Natural killer cell (primary cell): ENCODE measurements at regions not wholly inside any gene's neighbourhood (a gene's known extent, or its start where the extent isn't known, plus 50 kb on each side); places are given as distances from the start of the nearest gene placed in this dataset.

Experiments used
- ATAC-seq, 3 donors: fragments of 150-1000 bp in 2 of 3; fragments of 200-7000 bp in 1 of 3; cut with Tn5 transposase; 1 replicate in 1 of 3; 2 replicates in 2 of 3; pipeline ENCODE4 v1.10.0; 2021; ENCODE audit warnings: mild to moderate bottlenecking in 2 of 3, moderate library complexity in 2 of 3
- DNase-seq, 2 donors: peaks; one replicate each; pipeline versions ENCODE4 v3.0.0 to v3.0.0-alpha.2; 2013 to 2021; ENCODE audit warnings: mixed read lengths in 1 of 2
- H3K27ac ChIP-seq: one replicate; pipeline ENCODE4 v1.5.1; 2013; ENCODE audit warnings: mild to moderate bottlenecking, low read length
- H3K27me3 ChIP-seq: one replicate; pipeline ENCODE4 v1.6.1; 2013; ENCODE audit warnings: low read length; ENCODE audit not compliant: control insufficient read depth, insufficient read depth
- H3K36me3 ChIP-seq: one replicate; pipeline ENCODE4 v1.6.1; 2013; ENCODE audit warnings: low read length; ENCODE audit not compliant: control insufficient read depth, insufficient read depth
- H3K4me1 ChIP-seq: one replicate; pipeline ENCODE4 v1.6.1; 2013; ENCODE audit warnings: low read length; ENCODE audit not compliant: control insufficient read depth, insufficient read depth
- H3K4me3 ChIP-seq: one replicate; pipeline ENCODE4 v1.5.1; 2013; ENCODE audit warnings: low read length
- H3K9me3 ChIP-seq: one replicate; pipeline ENCODE4 v1.6.1; 2013; ENCODE audit warnings: low read length; ENCODE audit not compliant: control insufficient read depth, insufficient read depth
- H3K27ac Mint-ChIP-seq, 2 donors: one replicate each; pipeline ENCODE4 v1.8.0; 2022; ENCODE audit warnings: mild to moderate bottlenecking in 2 of 2, mixed read lengths in 2 of 2, moderate library complexity in 1 of 2
- H3K27me3 Mint-ChIP-seq, 2 donors: one replicate each; pipeline ENCODE4 v1.8.0; 2022; ENCODE audit warnings: low read depth in 2 of 2, mixed read lengths in 2 of 2
- H3K36me3 Mint-ChIP-seq: one replicate; pipeline ENCODE4 v1.8.0; 2022; ENCODE audit warnings: mixed read lengths
- H3K4me1 Mint-ChIP-seq, 2 donors: one replicate each; pipeline ENCODE4 v1.8.0; 2022; ENCODE audit warnings: mixed read lengths in 2 of 2
- H3K4me3 Mint-ChIP-seq: one replicate; pipeline ENCODE4 v1.8.0; 2022; ENCODE audit warnings: mild to moderate bottlenecking, moderate library complexity, mixed read lengths
- H3K9me3 Mint-ChIP-seq, 2 donors: one replicate each; pipeline ENCODE4 v1.8.0; 2022; ENCODE audit warnings: mixed read lengths in 2 of 2
- CTCF ChIP-seq: fragments of 200-600 bp; IDR thresholded peaks from one replicate; pipeline ENCODE4 v1.8.0; 2022; ENCODE audit warnings: antibody characterized with exemption
- WGBS: methylation state at CpG from one replicate; pipeline ENCODE4 v1.1.7; 2013; ENCODE audit warnings: missing lambda C conversion rate; ENCODE audit not compliant: insufficient coverage; 5-methylcytosine and 5-hydroxymethylcytosine counted together
- intact Hi-C: fragments of 100-400 bp; cut with micrococcal nuclease; formaldehyde crosslinking; loops from one replicate; pipeline ENCODE4 v1.14.2; 2022

GRCh38 chr6:164337925-164338397 is 923.4 kb downstream of the QKI start:
- Mint-ChIP-seq H3K4me3 (no peak overlapping the region), H3K27ac (no peak overlapping the region), H3K27me3 (no peaks in the 10 kb centered on the region), H3K36me3 (no peaks in the 10 kb centered on the region), H3K9me3 (peaks cover 6 to 9% of the 10 kb centered on the region in 2 donors), H3K4me1 (no peaks in the 10 kb centered on the region)
- H3K27ac ChIP-seq = no peak overlapping the region
- ATAC-seq (no peak), DNase-seq (no peak)
- TF ChIP-seq CTCF = no peak
- no peaks in the 10 kb centered on the region for H3K9me3 ChIP-seq
- no peak overlapping the region for H3K4me3 ChIP-seq
- H3K27me3 ChIP-seq = no peaks in the 10 kb centered on the region
- H3K36me3 ChIP-seq = no peaks in the 10 kb centered on the region
- WGBS = 91% methylated on average over 2 of the region's 4 CpGs
- no peaks in the 10 kb centered on the region for H3K4me1 ChIP-seq
- intact Hi-C loops = no loop called here

- 93% methylated on average over 50 of the region's 50 CpGs for WGBS
Measured at GRCh38 chr6:164337024-164337924, 922.8 kb downstream of the QKI start.

GRCh38 chr6:164336455-164336854 is 921.9 kb downstream of the QKI start:
- ATAC-seq (no peak), DNase-seq (no peak)
- intact Hi-C loops = no loop called here
- no peak overlapping the region for H3K4me3 Mint-ChIP-seq
- WGBS = 82% methylated on average over 2 of the region's 2 CpGs
- Histone ChIP-seq H3K27me3 (no peaks in the 10 kb centered on the region), H3K4me3 (no peak overlapping the region), H3K9me3 (no peaks in the 10 kb centered on the region), H3K36me3 (no peaks in the 10 kb centered on the region), H3K4me1 (no peaks in the 10 kb centered on the region), H3K27ac (no peak overlapping the region)
- no peak overlapping the region for H3K27ac Mint-ChIP-seq
- TF ChIP-seq CTCF = no peak
- H3K27me3 Mint-ChIP-seq = no peaks in the 10 kb centered on the region
- no peaks in the 10 kb centered on the region for H3K36me3 Mint-ChIP-seq
- H3K4me1 Mint-ChIP-seq = no peaks in the 10 kb centered on the region
- H3K9me3 Mint-ChIP-seq = peaks cover 3 to 6% of the 10 kb centered on the region in 2 donors

More at GRCh38 chr6:164337024-164337924, 922.8 kb downstream of the QKI start:
- Mint-ChIP-seq H3K4me3 (no peak overlapping the region), H3K36me3 (no peaks in the 10 kb centered on the region), H3K27me3 (no peaks in the 10 kb centered on the region), H3K4me1 (no peaks in the 10 kb centered on the region), H3K27ac (no peak overlapping the region), H3K9me3 (peaks cover 3 to 6% of the 10 kb centered on the region in 2 donors)
- H3K27me3 ChIP-seq = no peaks in the 10 kb centered on the region
- intact Hi-C loops = no loop called here
- no peaks in the 10 kb centered on the region for H3K36me3 ChIP-seq
- no peak overlapping the region for H3K4me3 ChIP-seq
- ATAC-seq (no peak), DNase-seq (no peak)
- TF ChIP-seq CTCF = no peak
- H3K9me3 ChIP-seq = no peaks in the 10 kb centered on the region
- no peaks in the 10 kb centered on the region for H3K4me1 ChIP-seq
- H3K27ac ChIP-seq = no peak overlapping the region
